Endodermal cell (in vitro differentiated cells): ENCODE measurements at regions not wholly inside any gene's neighbourhood (a gene's known extent, or its start where the extent isn't known, plus 50 kb on each side); places are given as distances from the start of the nearest gene placed in this dataset.

Source experiments
- DNase-seq: peaks from one replicate; pipeline ENCODE4 v3.0.0-alpha.2; 2017
- H3K27ac ChIP-seq: 2 replicates; pipeline ENCODE4 v1.5.1; 2013; ENCODE audit warnings: mild to moderate bottlenecking, low read depth, low read length, moderate library complexity
- H3K27me3 ChIP-seq: 2 replicates; pipeline ENCODE4 v1.6.1; 2013; ENCODE audit warnings: mild to moderate bottlenecking, low read length, moderate library complexity; ENCODE audit not compliant: insufficient read depth, control insufficient read depth, poor library complexity, severe bottlenecking
- H3K36me3 ChIP-seq: 2 replicates; pipeline ENCODE4 v1.7.0; 2013; ENCODE audit warnings: mild to moderate bottlenecking, low read length, moderate library complexity; ENCODE audit not compliant: control insufficient read depth, insufficient read depth
- H3K4me1 ChIP-seq: one replicate; pipeline ENCODE4 v1.7.0; 2013; ENCODE audit warnings: low read length; ENCODE audit not compliant: control insufficient read depth, insufficient read depth
- H3K4me3 ChIP-seq: 2 replicates; pipeline ENCODE4 v1.5.1; 2013; ENCODE audit warnings: mild to moderate bottlenecking, low read length, moderate library complexity
- H3K9ac ChIP-seq: 2 replicates; pipeline ENCODE4 v1.6.1; 2013; ENCODE audit warnings: mild to moderate bottlenecking, low read length, moderate library complexity; ENCODE audit not compliant: poor library complexity, severe bottlenecking; ENCODE audit errors: extremely low read depth
- H3K9me3 ChIP-seq: 2 replicates; pipeline ENCODE4 v1.6.1; 2013; ENCODE audit warnings: mild to moderate bottlenecking, low read length, moderate library complexity; ENCODE audit not compliant: control insufficient read depth
- H3K27ac Mint-ChIP-seq: 2 replicates; pipeline ENCODE4 v1.8.0; 2020; ENCODE audit warnings: mixed read lengths
- H3K27me3 Mint-ChIP-seq: 2 replicates; pipeline ENCODE4 v1.8.0; 2021; ENCODE audit warnings: mild to moderate bottlenecking, mixed read lengths; ENCODE audit not compliant: insufficient read depth
- H3K36me3 Mint-ChIP-seq: 2 replicates; pipeline ENCODE4 v1.8.0; 2020; ENCODE audit warnings: low read depth, mixed read lengths
- H3K4me1 Mint-ChIP-seq: 2 replicates; pipeline ENCODE4 v1.8.0; 2020; ENCODE audit warnings: mixed read lengths
- H3K4me3 Mint-ChIP-seq: 2 replicates; pipeline ENCODE4 v1.8.0; 2020; ENCODE audit warnings: mild to moderate bottlenecking, moderate library complexity, mixed read lengths
- H3K9me3 Mint-ChIP-seq: 2 replicates; pipeline ENCODE4 v1.8.0; 2020; ENCODE audit warnings: mild to moderate bottlenecking, mixed read lengths
- WGBS, 2 experiments: methylation state at CpG; one replicate each; pipeline versions ENCODE4 v1.1.5 to v1.1.7; 2013; ENCODE audit warnings: missing lambda C conversion rate in 2 of 2, mixed read lengths in 1 of 2; ENCODE audit not compliant: insufficient coverage in 1 of 2, insufficient read length in 1 of 2; 5-methylcytosine and 5-hydroxymethylcytosine counted together
- TF ChIP-seq, protein P1 (sequence below): fragments of 200-600 bp; sonication (generic); conservative IDR thresholded peaks from 2 replicates; pipeline ENCODE4 v1.5.0; 2021; ENCODE audit warnings: antibody characterized with exemption, mild to moderate bottlenecking

DNA sequence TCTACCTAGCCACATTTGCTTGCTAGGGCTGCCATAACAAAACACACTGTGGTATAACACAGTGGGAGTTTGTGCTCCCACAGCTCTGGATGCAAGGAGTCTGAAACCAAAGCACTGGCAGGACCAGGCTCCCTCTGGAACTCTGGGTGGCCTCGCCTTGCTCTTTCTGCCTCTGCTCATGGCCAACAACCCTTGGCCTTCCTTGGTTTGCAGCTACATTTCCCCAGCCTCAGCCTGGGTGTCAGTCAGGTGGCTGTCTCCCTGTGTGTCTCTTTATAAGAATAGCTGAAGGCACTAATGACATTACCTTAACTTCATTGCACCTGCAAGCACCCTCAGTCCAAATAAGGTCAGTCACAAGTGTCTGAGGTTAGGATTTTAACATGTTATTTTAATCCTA, 101.0 kb upstream of the IRX2 start:
- no peak overlapping the region for H3K9ac ChIP-seq
- Mint-ChIP-seq H3K4me1 (no peaks in the 10 kb centered on the region), H3K36me3 (no peaks in the 10 kb centered on the region), H3K9me3 (no peaks in the 10 kb centered on the region), H3K4me3 (no peak overlapping the region), H3K27ac (no peak overlapping the region), H3K27me3 (no peaks in the 10 kb centered on the region)
- no peak overlapping the region for H3K27ac ChIP-seq
- no peaks in the 10 kb centered on the region for H3K36me3 ChIP-seq
- no peak for DNase-seq
- H3K9me3 ChIP-seq, result no peaks in the 10 kb centered on the region
- no peaks in the 10 kb centered on the region for H3K27me3 ChIP-seq
- 80 to 92% methylated on average over 1 of the region's 1 CpG for WGBS, 2 experiments
- H3K4me1 ChIP-seq, result no peaks in the 10 kb centered on the region
- H3K4me3 ChIP-seq, result no peak overlapping the region
- TF ChIP-seq, protein P1, sequence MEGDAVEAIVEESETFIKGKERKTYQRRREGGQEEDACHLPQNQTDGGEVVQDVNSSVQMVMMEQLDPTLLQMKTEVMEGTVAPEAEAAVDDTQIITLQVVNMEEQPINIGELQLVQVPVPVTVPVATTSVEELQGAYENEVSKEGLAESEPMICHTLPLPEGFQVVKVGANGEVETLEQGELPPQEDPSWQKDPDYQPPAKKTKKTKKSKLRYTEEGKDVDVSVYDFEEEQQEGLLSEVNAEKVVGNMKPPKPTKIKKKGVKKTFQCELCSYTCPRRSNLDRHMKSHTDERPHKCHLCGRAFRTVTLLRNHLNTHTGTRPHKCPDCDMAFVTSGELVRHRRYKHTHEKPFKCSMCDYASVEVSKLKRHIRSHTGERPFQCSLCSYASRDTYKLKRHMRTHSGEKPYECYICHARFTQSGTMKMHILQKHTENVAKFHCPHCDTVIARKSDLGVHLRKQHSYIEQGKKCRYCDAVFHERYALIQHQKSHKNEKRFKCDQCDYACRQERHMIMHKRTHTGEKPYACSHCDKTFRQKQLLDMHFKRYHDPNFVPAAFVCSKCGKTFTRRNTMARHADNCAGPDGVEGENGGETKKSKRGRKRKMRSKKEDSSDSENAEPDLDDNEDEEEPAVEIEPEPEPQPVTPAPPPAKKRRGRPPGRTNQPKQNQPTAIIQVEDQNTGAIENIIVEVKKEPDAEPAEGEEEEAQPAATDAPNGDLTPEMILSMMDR, result no peak

DNA sequence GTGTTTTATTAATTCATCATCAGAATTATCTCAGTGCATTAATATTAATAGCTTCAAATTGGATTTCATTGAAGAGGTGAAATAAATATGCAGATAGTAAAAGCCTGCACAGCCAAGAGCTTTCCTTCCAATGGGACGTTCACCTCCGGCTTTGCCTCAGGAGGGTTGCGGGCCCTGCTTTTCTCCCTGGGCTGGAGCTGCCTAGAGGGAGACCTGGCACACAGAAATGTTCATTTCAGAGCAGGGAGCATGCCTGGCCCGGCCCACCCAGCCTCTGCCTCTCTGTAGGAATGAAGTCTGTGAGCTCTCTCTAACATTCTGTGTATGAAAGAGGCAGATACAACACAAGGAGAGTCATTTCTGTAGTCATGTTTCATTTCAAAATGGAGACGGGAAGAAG, 100.4 kb upstream of the IRX2 start:
- 87 to 97% methylated on average over 4 to 5 of the region's 5 CpGs for WGBS, 2 experiments
- TF ChIP-seq, protein P1, result no peak

DNA sequence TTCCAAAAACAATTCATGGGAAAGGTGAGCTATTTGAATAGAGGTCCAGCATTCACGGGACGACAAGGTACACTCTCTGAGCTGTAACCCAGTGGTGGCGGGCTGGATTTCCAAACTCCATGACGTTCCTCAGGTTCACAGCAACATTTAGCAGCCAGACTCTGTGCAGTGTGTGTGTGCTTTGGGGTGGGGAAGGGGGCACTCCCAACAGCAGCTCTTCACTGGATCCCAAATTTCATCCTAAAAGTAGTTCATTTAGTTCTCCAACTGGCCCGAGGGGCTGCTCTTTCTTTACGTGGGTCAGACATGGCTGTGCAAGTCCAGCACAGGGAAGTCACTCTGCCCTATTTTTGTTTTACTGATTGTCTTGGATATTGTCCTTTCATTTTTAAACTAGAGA, 98.0 kb upstream of the IRX2 start:
- no peaks in the 10 kb centered on the region for H3K4me1 Mint-ChIP-seq
- no peaks in the 10 kb centered on the region for H3K36me3 Mint-ChIP-seq
- no peak overlapping the region for H3K9ac ChIP-seq
- H3K27ac Mint-ChIP-seq, result no peak overlapping the region
- DNase-seq, result no peak
- H3K4me3 ChIP-seq, result no peak overlapping the region
- no peaks in the 10 kb centered on the region for H3K27me3 Mint-ChIP-seq
- no peaks in the 10 kb centered on the region for H3K9me3 Mint-ChIP-seq
- H3K4me3 Mint-ChIP-seq, result no peak overlapping the region
- no peaks in the 10 kb centered on the region for H3K36me3 ChIP-seq
- H3K27me3 ChIP-seq, result no peaks in the 10 kb centered on the region
- 89 to 91% methylated on average over 4 to 6 of the region's 6 CpGs for WGBS, 2 experiments
- TF ChIP-seq, protein P1, result no peak
- H3K9me3 ChIP-seq, result no peaks in the 10 kb centered on the region
- no peaks in the 10 kb centered on the region for H3K4me1 ChIP-seq
- no peak overlapping the region for H3K27ac ChIP-seq

More for the DNA sequence above, 100.4 kb upstream of the IRX2 start:
- H3K36me3 ChIP-seq, result no peaks in the 10 kb centered on the region
- H3K9me3 ChIP-seq, result no peaks in the 10 kb centered on the region
- no peaks in the 10 kb centered on the region for H3K36me3 Mint-ChIP-seq
- no peaks in the 10 kb centered on the region for H3K27me3 ChIP-seq
- no peak overlapping the region for H3K27ac Mint-ChIP-seq
- H3K4me3 ChIP-seq, result no peak overlapping the region
- H3K9me3 Mint-ChIP-seq, result no peaks in the 10 kb centered on the region
- no peaks in the 10 kb centered on the region for H3K4me1 ChIP-seq
- H3K4me1 Mint-ChIP-seq, result no peaks in the 10 kb centered on the region
- no peak overlapping the region for H3K4me3 Mint-ChIP-seq
- no peak for DNase-seq
- no peak overlapping the region for H3K27ac ChIP-seq
- H3K9ac ChIP-seq, result no peak overlapping the region
- H3K27me3 Mint-ChIP-seq, result no peaks in the 10 kb centered on the region
